Astrocyte of the cerebellum (primary cell): ENCODE measurements at regions not wholly inside any gene's neighbourhood (a gene's known extent, or its start where the extent isn't known, plus 50 kb on each side); places are given as distances from the start of the nearest gene placed in this dataset.

Source experiments
- DNase-seq: peaks from one replicate; pipeline ENCODE4 v3.0.0-alpha.2; 2011; ENCODE audit warnings: low read depth
- H3K4me3 ChIP-seq: 2 replicates; pipeline ENCODE4 v1.5.1; 2011; ENCODE audit warnings: mild to moderate bottlenecking, low read depth, low read length, moderate library complexity
- in situ Hi-C: cut with HindIII; loops from 2 replicates; pipeline ENCODE4 v1.10.0; 2017; ENCODE audit warnings: low sequenced_read_pairs
- TF ChIP-seq, protein P1 (sequence below): IDR thresholded peaks from 2 replicates; pipeline ENCODE4 v1.5.1; 2012; ENCODE audit warnings: low read length, low read depth, moderate library complexity, mild to moderate bottlenecking; ENCODE audit errors: missing control alignments

DNA sequence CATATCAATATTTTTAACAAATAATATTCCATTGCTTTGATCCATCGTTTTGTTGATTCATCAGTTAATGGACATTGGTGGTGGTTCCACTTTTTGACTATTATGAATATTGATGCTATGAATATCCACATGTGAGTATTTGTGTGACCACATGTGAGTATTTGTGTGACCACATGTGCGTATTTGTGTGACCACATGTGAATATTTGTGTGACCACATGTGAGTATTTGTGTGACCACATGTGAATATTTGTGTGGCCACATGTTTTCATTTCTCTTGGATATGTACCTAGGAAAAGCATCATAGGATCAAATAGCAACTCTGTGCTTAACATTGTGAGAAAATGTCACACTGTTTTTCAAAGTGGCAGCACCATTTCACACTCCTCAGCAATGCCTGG, 433.6 kb upstream of the FRG1 start:
- in situ Hi-C loops = no loop called here

GRCh38 chr4:189510601-189511000, 430.1 kb upstream of the FRG1 start:
- no peak for DNase-seq
- in situ Hi-C loops = no loop called here
- TF ChIP-seq, protein P1, sequence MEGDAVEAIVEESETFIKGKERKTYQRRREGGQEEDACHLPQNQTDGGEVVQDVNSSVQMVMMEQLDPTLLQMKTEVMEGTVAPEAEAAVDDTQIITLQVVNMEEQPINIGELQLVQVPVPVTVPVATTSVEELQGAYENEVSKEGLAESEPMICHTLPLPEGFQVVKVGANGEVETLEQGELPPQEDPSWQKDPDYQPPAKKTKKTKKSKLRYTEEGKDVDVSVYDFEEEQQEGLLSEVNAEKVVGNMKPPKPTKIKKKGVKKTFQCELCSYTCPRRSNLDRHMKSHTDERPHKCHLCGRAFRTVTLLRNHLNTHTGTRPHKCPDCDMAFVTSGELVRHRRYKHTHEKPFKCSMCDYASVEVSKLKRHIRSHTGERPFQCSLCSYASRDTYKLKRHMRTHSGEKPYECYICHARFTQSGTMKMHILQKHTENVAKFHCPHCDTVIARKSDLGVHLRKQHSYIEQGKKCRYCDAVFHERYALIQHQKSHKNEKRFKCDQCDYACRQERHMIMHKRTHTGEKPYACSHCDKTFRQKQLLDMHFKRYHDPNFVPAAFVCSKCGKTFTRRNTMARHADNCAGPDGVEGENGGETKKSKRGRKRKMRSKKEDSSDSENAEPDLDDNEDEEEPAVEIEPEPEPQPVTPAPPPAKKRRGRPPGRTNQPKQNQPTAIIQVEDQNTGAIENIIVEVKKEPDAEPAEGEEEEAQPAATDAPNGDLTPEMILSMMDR = no peak
- H3K4me3 ChIP-seq = no peak overlapping the region

More for the DNA sequence above, 433.6 kb upstream of the FRG1 start:
- no peak overlapping the region for H3K4me3 ChIP-seq
- DNase-seq = no peak
- TF ChIP-seq, protein P1 = no peak

- in situ Hi-C loops = no loop called here
- TF ChIP-seq, protein P1 = no peak
- H3K4me3 ChIP-seq = no peak overlapping the region
- no peak for DNase-seq
Observed at GRCh38 chr4:189511581-189511980, 429.1 kb upstream of the FRG1 start.

DNA sequence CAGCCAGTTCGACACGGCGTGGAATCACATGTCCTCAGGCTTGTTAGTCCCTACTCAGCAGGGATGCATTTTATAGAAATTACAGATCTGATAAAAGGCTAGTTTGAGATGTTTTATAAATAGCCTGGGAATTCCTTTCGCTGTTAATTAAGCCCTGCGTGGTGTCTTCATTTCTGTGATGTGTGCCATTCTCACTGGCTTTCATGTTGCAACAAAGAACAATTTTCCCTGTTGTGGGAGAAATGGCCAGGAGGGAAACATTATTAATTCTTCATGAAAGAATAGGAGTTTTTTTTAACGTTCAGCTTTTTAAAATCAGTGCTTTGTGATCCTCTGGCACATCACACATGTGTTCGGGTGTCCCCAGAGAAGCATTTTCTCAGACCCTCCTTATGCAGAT, 427.3 kb upstream of the FRG1 start:
- no peak for DNase-seq
- TF ChIP-seq, protein P1 = no peak
- H3K4me3 ChIP-seq = no peak overlapping the region
- in situ Hi-C loops = no loop called here

DNA sequence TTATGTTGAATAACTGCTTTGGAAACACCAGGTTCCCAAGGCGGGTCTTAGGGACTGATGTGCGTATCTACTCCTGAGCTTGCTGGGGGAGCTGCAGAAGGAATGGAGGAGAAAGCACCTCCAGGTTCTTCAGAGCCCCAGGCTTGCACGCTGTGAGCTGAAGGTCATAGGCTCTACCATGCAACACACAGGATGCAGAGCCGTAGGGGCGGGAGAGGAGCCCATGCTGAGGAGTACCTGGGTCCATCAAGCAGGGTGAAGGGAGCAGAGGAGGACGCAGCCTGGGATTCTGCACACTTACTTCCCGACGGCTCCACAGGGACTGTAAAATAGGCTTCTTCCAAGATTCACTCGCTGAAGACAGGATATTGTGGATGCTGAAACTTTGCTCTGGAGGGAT, 426.5 kb upstream of the FRG1 start:
- DNase-seq = no peak
- TF ChIP-seq, protein P1 = no peak
- H3K4me3 ChIP-seq = no peak overlapping the region
- in situ Hi-C loops = no loop called here

DNA sequence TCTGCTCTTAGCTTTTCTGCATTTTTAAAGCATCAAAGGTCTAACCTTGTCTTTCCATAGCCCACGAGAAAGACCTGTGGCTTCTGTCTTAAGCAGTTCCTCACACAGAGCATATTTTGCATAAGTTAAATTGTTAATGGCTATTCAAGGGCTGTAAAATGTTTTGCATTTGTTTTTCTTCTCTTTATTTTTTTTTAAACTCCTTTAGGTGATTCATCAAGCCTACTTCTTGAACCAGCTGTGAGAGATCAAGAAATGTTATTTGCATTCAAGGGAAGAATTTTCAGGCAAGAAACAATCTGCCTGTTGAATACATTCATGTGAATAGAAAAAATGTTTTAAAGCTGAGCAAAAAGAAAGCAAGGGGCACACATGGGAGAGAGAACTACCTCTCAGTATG, 423.8 kb upstream of the FRG1 start:
- DNase-seq = no peak
- TF ChIP-seq, protein P1 = no peak
- in situ Hi-C loops = no loop called here
- H3K4me3 ChIP-seq = no peak overlapping the region

- TF ChIP-seq, protein P1 = no peak
- DNase-seq = no peak
- H3K4me3 ChIP-seq = no peak overlapping the region
- in situ Hi-C loops = no loop called here
Observed at GRCh38 chr4:189519186-189519585, 421.5 kb upstream of the FRG1 start.
